Naive thymus-derived CD4-positive, alpha-beta T cell (primary cell): ENCODE measurements at regions not wholly inside any gene's neighbourhood (a gene's known extent, or its start where the extent isn't known, plus 50 kb on each side); places are given as distances from the start of the nearest gene placed in this dataset.
"Not testable (repeated sequence)": the region's sequence is repeated elsewhere in the genome, so short reads cannot be mapped to it uniquely, and the experiment has no call there.

ENCODE experiments used
- ATAC-seq: fragments of 150-1000 bp; cut with Tn5 transposase; 2 replicates; pipeline ENCODE4 v1.10.0; 2021; ENCODE audit warnings: mild to moderate bottlenecking, moderate library complexity
- CTCF ChIA-PET: fragments of 350-600 bp; sonication (Branson Sonifier 250); formaldehyde crosslinking; loops from one replicate; lab custom pipeline; 2021; ENCODE audit warnings: antibody characterized with exemption; lab: Charles Lee
- POLR2A ChIA-PET: fragments of 350-600 bp; sonication (Branson Sonifier 250); formaldehyde crosslinking; loops from one replicate; lab custom pipeline; 2021; ENCODE audit warnings: antibody characterized with exemption, inconsistent platforms; lab: Charles Lee
- DNase-seq, 9 donors: peaks; one replicate each; pipeline versions ENCODE4 v3.0.0 to v3.0.0-alpha.2; 2020 to 2022; ENCODE audit warnings: mixed read lengths in 1 of 9
- H3K27ac ChIP-seq: one replicate; pipeline ENCODE4 v1.7.0; 2013; ENCODE audit warnings: mild to moderate bottlenecking, low read depth, low read length, moderate library complexity
- H3K27me3 ChIP-seq, 2 donors: one replicate each; pipeline ENCODE4 v1.7.0; 2013; ENCODE audit warnings: low read length in 2 of 2, mild to moderate bottlenecking in 2 of 2, moderate library complexity in 2 of 2; ENCODE audit not compliant: control insufficient read depth in 2 of 2, insufficient read depth in 2 of 2
- H3K36me3 ChIP-seq, 3 experiments: 1 replicate in 2 of 3; 2 replicates in 1 of 3; pipeline ENCODE4 v1.7.0; 2013; ENCODE audit warnings: low read length in 3 of 3, mild to moderate bottlenecking in 3 of 3, moderate library complexity in 1 of 3; ENCODE audit not compliant: insufficient read depth in 3 of 3, control insufficient read depth in 2 of 3
- H3K4me1 ChIP-seq, 2 donors: one replicate each; pipeline ENCODE4 v1.7.0; 2013; ENCODE audit warnings: low read length in 2 of 2, mild to moderate bottlenecking in 2 of 2, moderate library complexity in 1 of 2; ENCODE audit not compliant: control insufficient read depth in 2 of 2, insufficient read depth in 2 of 2
- H3K4me3 ChIP-seq: 2 replicates; pipeline ENCODE4 v1.7.0; 2013; ENCODE audit warnings: mild to moderate bottlenecking, low read length
- H3K9me3 ChIP-seq, 3 experiments: 1 replicate in 2 of 3; 2 replicates in 1 of 3; pipeline ENCODE4 v1.7.0; 2013; ENCODE audit warnings: low read length in 3 of 3; ENCODE audit not compliant: control insufficient read depth in 2 of 3
- H3K27ac Mint-ChIP-seq, 9 donors: one replicate each; pipeline ENCODE4 v1.8.0; 2020 to 2022; ENCODE audit warnings: mixed read lengths in 9 of 9, mild to moderate bottlenecking in 8 of 9, moderate library complexity in 5 of 9, inconsistent platforms in 2 of 9
- H3K27me3 Mint-ChIP-seq, 5 donors: one replicate each; pipeline ENCODE4 v1.8.0; 2021 to 2022; ENCODE audit warnings: mixed read lengths in 5 of 5, mild to moderate bottlenecking in 1 of 5
- H3K36me3 Mint-ChIP-seq, 5 donors: one replicate each; pipeline ENCODE4 v1.8.0; 2020 to 2022; ENCODE audit warnings: mixed read lengths in 5 of 5, mild to moderate bottlenecking in 3 of 5, inconsistent platforms in 1 of 5
- H3K4me1 Mint-ChIP-seq, 7 donors: one replicate each; pipeline ENCODE4 v1.8.0; 2020 to 2022; ENCODE audit warnings: mixed read lengths in 7 of 7, mild to moderate bottlenecking in 3 of 7, inconsistent platforms in 1 of 7
- H3K4me3 Mint-ChIP-seq, 10 donors: one replicate each; pipeline ENCODE4 v1.8.0; 2020 to 2022; ENCODE audit warnings: mild to moderate bottlenecking in 10 of 10, mixed read lengths in 10 of 10, moderate library complexity in 6 of 10, inconsistent platforms in 2 of 10
- H3K9me3 Mint-ChIP-seq, 11 donors: one replicate each; pipeline ENCODE4 v1.8.0; 2020 to 2022; ENCODE audit warnings: mixed read lengths in 11 of 11, mild to moderate bottlenecking in 4 of 11, inconsistent platforms in 1 of 11, moderate library complexity in 1 of 11
- intact Hi-C, 2 donors: fragments of 100-400 bp; cut with micrococcal nuclease; formaldehyde crosslinking; loops; one replicate each; pipeline ENCODE4 v1.15.1; 2023

GRCh38 chr4:83917572-83917971 lies 381.7 kb downstream of the GPAT3 start:
- intact Hi-C loops, result no loop called here
- Histone ChIP-seq H3K4me1 (no peaks in the 10 kb centered on the region), H3K9me3 (no peaks in the 10 kb centered on the region), H3K36me3 (no peaks in the 10 kb centered on the region), H3K27me3 (no peaks in the 10 kb centered on the region), H3K27ac (no peak overlapping the region), H3K4me3 (no peak overlapping the region)
- peaks cover 0 to 4% (median 0%) of the 10 kb centered on the region in 11 donors for H3K9me3 Mint-ChIP-seq
- ChIA-PET POLR2A (no interaction called here), CTCF (no interaction called here)
- H3K36me3 Mint-ChIP-seq, result no peaks in the 10 kb centered on the region
- ATAC-seq, result no peak
- no peaks in the 10 kb centered on the region for H3K4me1 Mint-ChIP-seq
- DNase-seq, result no peak
- no peak overlapping the region for H3K27ac Mint-ChIP-seq
- peaks cover 0 to 11% (median 0%) of the 10 kb centered on the region in 5 donors for H3K27me3 Mint-ChIP-seq
- no peak overlapping the region for H3K4me3 Mint-ChIP-seq

- Histone ChIP-seq H3K27me3 (no peaks in the 10 kb centered on the region), H3K36me3 (no peaks in the 10 kb centered on the region), H3K27ac (no peak overlapping the region), H3K4me3 (no peak overlapping the region), H3K9me3 (no peaks in the 10 kb centered on the region), H3K4me1 (no peaks in the 10 kb centered on the region)
- Mint-ChIP-seq H3K4me1 (no peaks in the 10 kb centered on the region), H3K36me3 (no peaks in the 10 kb centered on the region), H3K4me3 (no peak overlapping the region), H3K9me3 (peaks cover 0 to 3% (median 0%) of the 10 kb centered on the region in 11 donors), H3K27ac (no peak overlapping the region), H3K27me3 (peaks cover 0 to 26% (median 16%) of the 10 kb centered on the region in 5 donors)
- intact Hi-C loops, result no loop called here
- ChIA-PET POLR2A (no interaction called here), CTCF (no interaction called here)
- DNase-seq (no peak), ATAC-seq (no peak)
Observed at GRCh38 chr4:83910693-83911092, 374.8 kb downstream of the GPAT3 start.

DNA sequence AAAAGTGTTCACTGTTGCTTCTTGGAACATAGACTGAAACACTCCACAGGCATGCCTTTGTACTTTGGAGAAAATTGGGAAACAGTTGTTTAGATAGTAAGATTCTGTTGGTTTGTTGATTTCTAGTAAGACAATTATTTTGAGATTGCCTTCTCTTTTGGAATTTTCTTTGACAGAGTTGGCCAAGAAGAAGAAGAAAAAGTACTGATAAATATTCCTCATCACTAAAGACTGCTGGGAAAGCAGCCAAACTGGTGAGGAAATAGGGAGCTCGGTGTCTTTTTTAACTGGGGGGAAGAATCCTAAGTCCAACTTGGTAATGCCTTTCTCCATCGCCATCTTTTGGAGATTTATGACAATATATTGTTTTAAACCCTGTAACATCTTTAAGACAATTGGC lies 370.7 kb downstream of the GPAT3 start:
- CTCF ChIA-PET, result no interaction called here
- DNase-seq (no peak), ATAC-seq (no peak)
- Histone ChIP-seq H3K9me3 (no peaks in the 10 kb centered on the region), H3K4me3 (no peak overlapping the region), H3K27me3 (no peaks in the 10 kb centered on the region), H3K36me3 (no peaks in the 10 kb centered on the region), H3K4me1 (no peaks in the 10 kb centered on the region), H3K27ac (no peak overlapping the region)
- intact Hi-C loops, result no loop called here
- H3K27ac Mint-ChIP-seq, result no peak overlapping the region
- H3K9me3 Mint-ChIP-seq, result peaks cover 0 to 3% (median 0%) of the 10 kb centered on the region in 11 donors
- H3K4me3 Mint-ChIP-seq, result no peak overlapping the region
- POLR2A ChIA-PET, result no interaction called here
- H3K36me3 Mint-ChIP-seq, result no peaks in the 10 kb centered on the region
- peaks cover 0 to 26% (median 9%) of the 10 kb centered on the region in 5 donors for H3K27me3 Mint-ChIP-seq
- no peaks in the 10 kb centered on the region for H3K4me1 Mint-ChIP-seq

DNA sequence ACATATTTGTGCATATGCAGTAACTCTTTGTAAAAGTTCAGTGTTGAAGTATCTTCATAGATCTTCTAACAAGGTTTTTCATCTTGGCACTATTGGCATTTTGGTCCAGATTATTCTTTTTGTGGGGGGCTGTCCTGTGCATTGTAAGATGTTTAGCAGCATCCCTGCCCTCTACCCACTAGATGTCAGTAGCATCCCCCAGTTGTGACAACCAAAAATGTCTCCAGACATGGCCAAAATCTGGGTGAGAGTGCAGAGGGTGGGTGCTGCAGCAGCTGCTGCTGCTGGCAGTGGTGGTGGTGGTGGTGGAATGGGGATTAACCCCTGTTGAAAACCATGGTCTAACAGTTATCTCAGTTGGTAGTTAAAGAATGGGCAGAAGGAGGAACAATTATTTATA lies 370.0 kb downstream of the GPAT3 start:
- intact Hi-C loops, result no loop called here
- H3K9me3 Mint-ChIP-seq, result peaks cover 0 to 3% (median 0%) of the 10 kb centered on the region in 11 donors
- no peak overlapping the region for H3K27ac Mint-ChIP-seq
- no peaks in the 10 kb centered on the region for H3K36me3 Mint-ChIP-seq
- H3K4me3 Mint-ChIP-seq, result no peak overlapping the region
- H3K4me1 ChIP-seq, result no peaks in the 10 kb centered on the region
- no peaks in the 10 kb centered on the region for H3K36me3 ChIP-seq
- H3K4me3 ChIP-seq, result no peak overlapping the region
- H3K27ac ChIP-seq, result no peak overlapping the region
- CTCF ChIA-PET, result no interaction called here
- no peaks in the 10 kb centered on the region for H3K27me3 ChIP-seq
- no peaks in the 10 kb centered on the region for H3K9me3 ChIP-seq
- DNase-seq (no peak), ATAC-seq (no peak)
- POLR2A ChIA-PET, result no interaction called here
- no peaks in the 10 kb centered on the region for H3K4me1 Mint-ChIP-seq
- H3K27me3 Mint-ChIP-seq, result peaks cover 0 to 23% (median 9%) of the 10 kb centered on the region in 5 donors

DNA sequence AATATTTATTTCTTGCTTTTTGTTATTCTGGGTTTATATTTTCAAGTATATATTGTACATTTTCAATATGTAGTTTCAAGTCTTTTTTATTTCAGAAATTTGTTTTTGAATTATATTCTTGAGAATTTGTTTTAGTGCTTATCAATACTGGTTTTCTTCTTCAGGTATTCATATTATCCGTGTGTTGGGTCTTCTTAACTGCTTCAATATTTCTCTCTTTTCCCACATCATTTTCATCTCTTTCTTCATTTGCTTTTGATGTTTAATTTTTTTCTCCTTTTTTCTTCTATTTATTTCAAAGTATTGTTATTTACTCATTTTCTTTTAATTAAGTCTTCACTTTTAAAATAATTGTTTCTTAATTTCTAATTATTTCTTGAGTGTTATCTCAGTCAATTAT lies 367.8 kb downstream of the GPAT3 start:
- H3K4me1 Mint-ChIP-seq, H3K27ac ChIP-seq, H3K9me3 Mint-ChIP-seq, DNase-seq, intact Hi-C loops, H3K27ac Mint-ChIP-seq, H3K4me3 Mint-ChIP-seq, H3K4me3 ChIP-seq, POLR2A ChIA-PET, H3K4me1 ChIP-seq, H3K27me3 ChIP-seq, H3K36me3 ChIP-seq, H3K9me3 ChIP-seq, H3K36me3 Mint-ChIP-seq, CTCF ChIA-PET, ATAC-seq: not testable (repeated sequence)
- H3K27me3 Mint-ChIP-seq, result peaks cover 2 to 12% (median 9%) of the 10 kb centered on the region in 5 donors

DNA sequence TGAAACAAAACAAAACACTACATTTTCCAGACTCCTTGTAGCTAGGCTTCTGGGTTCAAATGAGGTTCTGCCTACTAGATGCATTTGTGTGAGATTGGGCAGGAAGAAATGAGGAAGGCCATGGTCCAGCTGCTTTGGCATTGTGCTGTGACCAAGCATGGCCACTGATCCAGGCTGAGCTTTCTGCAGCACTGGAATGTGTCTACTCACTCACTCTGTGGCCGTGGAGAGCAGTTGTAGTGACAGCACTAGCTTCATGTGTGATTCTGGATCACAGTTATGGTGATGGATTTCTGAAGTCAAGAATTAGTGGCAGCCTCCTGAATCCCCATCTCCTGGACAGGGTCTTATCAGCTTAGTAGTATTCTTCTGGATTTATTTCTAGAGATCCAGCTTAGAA lies 358.9 kb downstream of the GPAT3 start:
- Mint-ChIP-seq H3K36me3 (no peaks in the 10 kb centered on the region), H3K9me3 (peaks cover 0 to 5% (median 0%) of the 10 kb centered on the region in 11 donors), H3K4me1 (no peaks in the 10 kb centered on the region), H3K4me3 (no peak overlapping the region), H3K27me3 (peaks cover 4 to 18% (median 11%) of the 10 kb centered on the region in 5 donors), H3K27ac (no peak overlapping the region)
- DNase-seq (no peak), ATAC-seq (no peak)
- Histone ChIP-seq H3K4me3 (no peak overlapping the region), H3K4me1 (no peaks in the 10 kb centered on the region), H3K9me3 (no peaks in the 10 kb centered on the region), H3K27ac (no peak overlapping the region), H3K36me3 (no peaks in the 10 kb centered on the region), H3K27me3 (no peaks in the 10 kb centered on the region)
- intact Hi-C loops, result no loop called here
- ChIA-PET POLR2A (no interaction called here), CTCF (no interaction called here)

- Mint-ChIP-seq H3K27ac (no peak overlapping the region), H3K9me3 (peaks cover 0 to 5% (median 0%) of the 10 kb centered on the region in 11 donors), H3K4me1 (no peaks in the 10 kb centered on the region), H3K4me3 (no peak overlapping the region), H3K36me3 (no peaks in the 10 kb centered on the region), H3K27me3 (peaks cover 2 to 16% (median 11%) of the 10 kb centered on the region in 5 donors)
- no peak for DNase-seq
- no peaks in the 10 kb centered on the region for H3K4me1 ChIP-seq
- H3K27ac ChIP-seq, result no peak overlapping the region
- intact Hi-C loops, result no loop called here
- H3K4me3 ChIP-seq, result no peak overlapping the region
- ChIA-PET CTCF (no interaction called here), POLR2A (interaction anchor here (0.6 kb wide), 1 partner anchor 23 kb away, joined by 3 read pairs; no protein-coding TSS in a partner anchor)
- no peaks in the 10 kb centered on the region for H3K36me3 ChIP-seq
- H3K27me3 ChIP-seq, result no peaks in the 10 kb centered on the region
- no peaks in the 10 kb centered on the region for H3K9me3 ChIP-seq
- ATAC-seq, result no peak
Observed at GRCh38 chr4:83890816-83891215, 354.9 kb downstream of the GPAT3 start.
